Heart left ventricle (tissue), 13 donors: ENCODE measurements at regions not wholly inside any gene's neighbourhood (a gene's known extent, or its start where the extent isn't known, plus 50 kb on each side); places are given as distances from the start of the nearest gene placed in this dataset.

Experiments
- CTCF ChIP-seq, 12 donors: fragments of 200-600 bp; sonication (generic) in 4 of 12; IDR thresholded peaks; one replicate each; pipeline versions ENCODE4 v1.5.0 to v1.8.0; 2018 to 2022; ENCODE audit warnings: antibody characterized with exemption in 12 of 12, mild to moderate bottlenecking in 5 of 12
- POLR2A ChIP-seq, 2 donors: fragments of 450-650 bp; IDR thresholded peaks; one replicate each; pipeline ENCODE4 v1.6.1; 2017; ENCODE audit warnings: antibody characterized with exemption in 2 of 2, mild to moderate bottlenecking in 2 of 2, moderate library complexity in 2 of 2
- donor health status: ischemic (EF 13 %, LVEDD 7.1; RV severe dilation, severe dysfunction).
- donor health status: DM: no; HTN: yes; CAD: no.
- donor health status: DM: no; HTN: no; CAD: no.
- donor health status: ischemic (EF 25% LVEDD 6.9; RV normal size, moderate dysfunction).
- donor health status: ischemic (EF 25% LVEDD 5.7; RV mildly dilated, moderate dysfunction).
- donor health status: ischemic (EF 35%, LVEDD 5.7; RV mildly dilated, moderate dysfunction).
- donor health status: nonischemic (EF 11% LVEDD 7.7; RV severe dilation, severe dysfunction).
- donor health status: DM: yes; HTN: yes; CAD: no.
- donor health status: PGD.
- donor health status: ischemic (EF 29% LVEDD 5.4; RV normal size, mild dysfunction).
- donor health status: nonischemic (EF 23%, LVEDD 6.1; RV moderate dilation, normal function).

- TF ChIP-seq CTCF (IDR thresholded peaks at IDR 0.05) = no peak
- TF ChIP-seq POLR2A (IDR thresholded peaks at IDR 0.05) = no peak
Measured at GRCh38 chr15:95041297-95041696, 809.9 kb downstream of the MCTP2 start.
